A549 (cell line): ENCODE measurements at regions not wholly inside any gene's neighbourhood (a gene's known extent, or its start where the extent isn't known, plus 50 kb on each side); places are given as distances from the start of the nearest gene placed in this dataset.

Experiments
- ATAC-seq, 2 experiments: fragments of 200-7000 bp in 1 of 2; fragments of >200 bp in 1 of 2; cut with Nextera tagmentation in 1 of 2; cut with Tn5 transposase in 1 of 2; 3 replicates each; pipeline versions ENCODE4 v1.8.0 to v1.9.1; 2018 to 2020; ENCODE audit warnings: mild to moderate bottlenecking in 1 of 2, moderate library complexity in 1 of 2
- CTCF ChIA-PET: fragments of 300-600 bp; sonication (Branson Sonifier 250); formaldehyde crosslinking; extraction: SDS; loops from one replicate; lab custom pipeline; 2021; ENCODE audit warnings: antibody characterized with exemption, inconsistent platforms; lab: Yijun Ruan, JAX
- POLR2A ChIA-PET: fragments of 350-600 bp; formaldehyde crosslinking; extraction: SDS; loops from one replicate; lab custom pipeline; 2021; ENCODE audit warnings: antibody characterized with exemption, inconsistent platforms; lab: Yijun Ruan, JAX
- DNase-seq, 2 experiments: peaks; one replicate each; pipeline versions ENCODE4 v3.0.0 to v3.0.0-alpha.2; 2011 to 2016; ENCODE audit warnings: low read depth in 1 of 2, low spot score in 1 of 2
- FAIRE-seq: peaks from 2 replicates; lab custom pipeline; 2011; peaks lifted over from hg19 to GRCh38; lab: Jason Lieb, UNC
- H3K27ac ChIP-seq, 2 experiments: fragments of >200 bp; sonication (Bioruptor Twin); formaldehyde crosslinking; 3 replicates each; pipeline ENCODE4 v1.5.1; 2016 to 2017
- H3K4me1 ChIP-seq: fragments of >200 bp; sonication (Bioruptor Twin); formaldehyde crosslinking; 3 replicates; pipeline ENCODE4 v1.6.1; 2016
- H3K4me2 ChIP-seq: fragments of >200 bp; sonication (Bioruptor Twin); formaldehyde crosslinking; 3 replicates; pipeline ENCODE4 v1.6.1; 2016
- H3K4me3 ChIP-seq: fragments of >200 bp; sonication (Bioruptor Twin); formaldehyde crosslinking; 3 replicates; pipeline ENCODE4 v1.5.1; 2016
- H3K9me3 ChIP-seq: fragments of >200 bp; sonication (Bioruptor Twin); formaldehyde crosslinking; 3 replicates; pipeline ENCODE4 v1.6.1; 2016
- CBX2 ChIP-seq: fragments of 200-600 bp; sonication (generic); IDR thresholded peaks from 2 replicates; pipeline ENCODE4 v1.6.1; 2016; ENCODE audit warnings: low read depth, mild to moderate bottlenecking, borderline replicate concordance
- CBX8 ChIP-seq: fragments of 200-600 bp; sonication (generic); IDR thresholded peaks from 2 replicates; pipeline ENCODE4 v1.6.1; 2016
- CEBPB ChIP-seq, 2 experiments: fragments of >200 bp in 1 of 2; sonication (Bioruptor Twin) in 1 of 2; formaldehyde crosslinking in 1 of 2; IDR thresholded peaks; 2 replicates each; pipeline ENCODE4 v1.6.1; 2012 to 2016
- CHD2 ChIP-seq: fragments of 150-350 bp; IDR thresholded peaks from 2 replicates; pipeline ENCODE4 v1.6.1; 2014; ENCODE audit warnings: low read length; ENCODE audit not compliant: partially characterized antibody
- EHF ChIP-seq: fragments of 250-450 bp; sonication (Bioruptor Pico); IDR thresholded peaks from 2 replicates; pipeline ENCODE4 v1.5.0; 2020; ENCODE audit warnings: mild to moderate bottlenecking
- EP300 ChIP-seq, 2 experiments: fragments of >200 bp; sonication (Bioruptor Twin); formaldehyde crosslinking; IDR thresholded peaks; 2 replicates in 1 of 2; 3 replicates in 1 of 2; pipeline ENCODE4 v1.6.1; 2016 to 2017
- FOSB ChIP-seq: fragments of 250-450 bp; sonication (Bioruptor Pico); IDR thresholded peaks from 2 replicates; pipeline ENCODE4 v1.5.0; 2020; ENCODE audit warnings: mild to moderate bottlenecking, moderate library complexity
- HDAC2 ChIP-seq: fragments of 200-600 bp; sonication (generic); IDR thresholded peaks from 2 replicates; pipeline ENCODE4 v1.6.1; 2016
- HEYL ChIP-seq: fragments of 250-450 bp; sonication (Bioruptor Pico); IDR thresholded peaks from 2 replicates; pipeline ENCODE4 v1.8.0; 2021; ENCODE audit warnings: mild to moderate bottlenecking, moderate library complexity
- HOXB5 ChIP-seq: fragments of 250-450 bp; sonication (Bioruptor Pico); IDR thresholded peaks from 2 replicates; pipeline ENCODE4 v1.5.0; 2020; ENCODE audit warnings: mild to moderate bottlenecking, moderate library complexity
- JUN ChIP-seq, 2 experiments: fragments of >200 bp; sonication (Bioruptor Twin); formaldehyde crosslinking; IDR thresholded peaks; 2 replicates in 1 of 2; 3 replicates in 1 of 2; pipeline ENCODE4 v1.6.1; 2016 to 2017
- KDM1A ChIP-seq: fragments of 200-600 bp; sonication (generic); IDR thresholded peaks from 2 replicates; pipeline ENCODE4 v1.6.1; 2016; ENCODE audit warnings: low read depth, mild to moderate bottlenecking
- KDM5A ChIP-seq: fragments of 200-600 bp; sonication (generic); IDR thresholded peaks from 2 replicates; pipeline ENCODE4 v1.6.1; 2016; ENCODE audit warnings: antibody characterized with exemption, mild to moderate bottlenecking
- NFE2L2 ChIP-seq: fragments of 150-350 bp; conservative IDR thresholded peaks from 2 replicates; pipeline ENCODE4 v1.6.1; 2014; ENCODE audit warnings: low read length
- NPAS2 ChIP-seq: fragments of 250-450 bp; sonication (Bioruptor Pico); IDR thresholded peaks from 2 replicates; pipeline ENCODE4 v1.8.0; 2022; ENCODE audit warnings: mild to moderate bottlenecking, moderate library complexity, borderline replicate concordance
- NR3C1 ChIP-seq: fragments of >200 bp; sonication (Bioruptor Twin); formaldehyde crosslinking; IDR thresholded peaks from 3 replicates; pipeline ENCODE4 v1.6.1; 2017
- RCOR1 ChIP-seq: fragments of 150-350 bp; IDR thresholded peaks from 2 replicates; pipeline ENCODE4 v1.6.1; 2014; ENCODE audit warnings: antibody characterized with exemption, low read length, low read depth
- TFCP2L1 ChIP-seq: fragments of 250-450 bp; sonication (Bioruptor Pico); IDR thresholded peaks from 2 replicates; pipeline ENCODE4 v1.5.0; 2021; ENCODE audit warnings: mild to moderate bottlenecking
- ZC3H11A ChIP-seq: fragments of 450-650 bp; IDR thresholded peaks from 2 replicates; pipeline ENCODE4 v1.6.1; 2014; ENCODE audit warnings: antibody characterized with exemption, mild to moderate bottlenecking
- ZFP36 ChIP-seq: fragments of 450-650 bp; IDR thresholded peaks from 2 replicates; pipeline ENCODE4 v1.6.1; 2014; ENCODE audit warnings: borderline replicate concordance; ENCODE audit not compliant: partially characterized antibody
- ZSCAN20 ChIP-seq: fragments of 250-450 bp; sonication (Bioruptor Pico); IDR thresholded peaks from 2 replicates; pipeline ENCODE4 v1.8.0; 2022; ENCODE audit warnings: mild to moderate bottlenecking, moderate library complexity
- WGBS: methylation state at CpG from one replicate; pipeline ENCODE4 v1.1.6; 2017; ENCODE audit errors: missing lambda C conversion rate; 5-methylcytosine and 5-hydroxymethylcytosine counted together
- TF ChIP-seq, protein P1 (sequence below): IDR thresholded peaks from 2 replicates; pipeline ENCODE4 v1.6.1; 2012
- TF ChIP-seq, protein P2 (sequence below): fragments of 200-600 bp; sonication (generic); IDR thresholded peaks from 2 replicates; pipeline ENCODE4 v1.6.1; 2016; ENCODE audit warnings: antibody characterized with exemption, mild to moderate bottlenecking, moderate library complexity
- TF ChIP-seq, protein P3 (sequence below): fragments of >200 bp; sonication (Bioruptor Twin); formaldehyde crosslinking; IDR thresholded peaks from 3 replicates; pipeline ENCODE4 v1.5.1; 2016
- TF ChIP-seq, protein P4 (sequence below): IDR thresholded peaks from 2 replicates; pipeline ENCODE4 v1.6.1; 2012; ENCODE audit warnings: low read depth, borderline replicate concordance
- TF ChIP-seq, protein P5 (sequence below): fragments of 250-450 bp; sonication (Bioruptor Pico); IDR thresholded peaks from 2 replicates; pipeline ENCODE4 v1.5.0; 2021; ENCODE audit warnings: mild to moderate bottlenecking, moderate library complexity, borderline replicate concordance
- TF ChIP-seq, protein P6 (sequence below): IDR thresholded peaks from 2 replicates; pipeline ENCODE4 v1.6.1; 2012

DNA sequence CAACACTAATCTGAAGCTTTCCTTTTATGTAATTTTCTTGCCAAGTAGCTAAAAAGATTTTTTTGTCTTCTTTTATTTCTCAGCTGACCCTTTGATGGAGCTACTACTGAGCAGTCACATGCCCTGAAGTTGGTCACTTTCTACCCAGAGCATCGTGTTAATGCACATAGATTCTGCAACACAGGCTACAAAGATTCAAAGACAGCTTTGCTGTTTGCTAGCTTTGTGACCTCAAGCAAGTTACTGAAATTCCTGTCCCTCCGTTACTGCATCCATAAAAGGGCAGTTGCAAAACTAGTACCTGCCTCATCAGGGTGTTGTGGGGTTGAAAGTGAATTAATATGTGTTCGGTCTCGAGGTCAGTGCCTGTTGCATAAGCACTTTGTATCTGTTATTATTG, 179.9 kb downstream of the GAS1 start:
- no peak overlapping the region for H3K4me2 ChIP-seq
- POLR2A ChIA-PET: no interaction called here
- 10% methylated on average over 4 of the region's 4 CpGs for WGBS
- no peaks in the 10 kb centered on the region for H3K9me3 ChIP-seq
- no peak for FAIRE-seq
- no peak for DNase-seq
- TF ChIP-seq, protein P1, sequence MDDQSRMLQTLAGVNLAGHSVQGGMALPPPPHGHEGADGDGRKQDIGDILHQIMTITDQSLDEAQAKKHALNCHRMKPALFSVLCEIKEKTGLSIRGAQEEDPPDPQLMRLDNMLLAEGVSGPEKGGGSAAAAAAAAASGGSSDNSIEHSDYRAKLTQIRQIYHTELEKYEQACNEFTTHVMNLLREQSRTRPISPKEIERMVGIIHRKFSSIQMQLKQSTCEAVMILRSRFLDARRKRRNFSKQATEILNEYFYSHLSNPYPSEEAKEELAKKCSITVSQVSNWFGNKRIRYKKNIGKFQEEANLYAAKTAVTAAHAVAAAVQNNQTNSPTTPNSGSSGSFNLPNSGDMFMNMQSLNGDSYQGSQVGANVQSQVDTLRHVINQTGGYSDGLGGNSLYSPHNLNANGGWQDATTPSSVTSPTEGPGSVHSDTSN: no peak
- no peak for TF ChIP-seq JUN (IDR thresholded peaks at IDR 0.05)
- no peak for TF ChIP-seq ZSCAN20 (CRISPR knock-in tag)
- TF ChIP-seq, protein P2, sequence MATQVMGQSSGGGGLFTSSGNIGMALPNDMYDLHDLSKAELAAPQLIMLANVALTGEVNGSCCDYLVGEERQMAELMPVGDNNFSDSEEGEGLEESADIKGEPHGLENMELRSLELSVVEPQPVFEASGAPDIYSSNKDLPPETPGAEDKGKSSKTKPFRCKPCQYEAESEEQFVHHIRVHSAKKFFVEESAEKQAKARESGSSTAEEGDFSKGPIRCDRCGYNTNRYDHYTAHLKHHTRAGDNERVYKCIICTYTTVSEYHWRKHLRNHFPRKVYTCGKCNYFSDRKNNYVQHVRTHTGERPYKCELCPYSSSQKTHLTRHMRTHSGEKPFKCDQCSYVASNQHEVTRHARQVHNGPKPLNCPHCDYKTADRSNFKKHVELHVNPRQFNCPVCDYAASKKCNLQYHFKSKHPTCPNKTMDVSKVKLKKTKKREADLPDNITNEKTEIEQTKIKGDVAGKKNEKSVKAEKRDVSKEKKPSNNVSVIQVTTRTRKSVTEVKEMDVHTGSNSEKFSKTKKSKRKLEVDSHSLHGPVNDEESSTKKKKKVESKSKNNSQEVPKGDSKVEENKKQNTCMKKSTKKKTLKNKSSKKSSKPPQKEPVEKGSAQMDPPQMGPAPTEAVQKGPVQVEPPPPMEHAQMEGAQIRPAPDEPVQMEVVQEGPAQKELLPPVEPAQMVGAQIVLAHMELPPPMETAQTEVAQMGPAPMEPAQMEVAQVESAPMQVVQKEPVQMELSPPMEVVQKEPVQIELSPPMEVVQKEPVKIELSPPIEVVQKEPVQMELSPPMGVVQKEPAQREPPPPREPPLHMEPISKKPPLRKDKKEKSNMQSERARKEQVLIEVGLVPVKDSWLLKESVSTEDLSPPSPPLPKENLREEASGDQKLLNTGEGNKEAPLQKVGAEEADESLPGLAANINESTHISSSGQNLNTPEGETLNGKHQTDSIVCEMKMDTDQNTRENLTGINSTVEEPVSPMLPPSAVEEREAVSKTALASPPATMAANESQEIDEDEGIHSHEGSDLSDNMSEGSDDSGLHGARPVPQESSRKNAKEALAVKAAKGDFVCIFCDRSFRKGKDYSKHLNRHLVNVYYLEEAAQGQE: no peak
- no peak for TF ChIP-seq HEYL (CRISPR knock-in tag)
- no peak for TF ChIP-seq HDAC2
- no peak for TF ChIP-seq NFE2L2
- no peak for TF ChIP-seq CEBPB (IDR thresholded peaks at IDR 0.05)
- no peak for TF ChIP-seq TFCP2L1
- no peak for TF ChIP-seq NPAS2 (CRISPR knock-in tag)
- no peak for TF ChIP-seq EP300 (IDR thresholded peaks at IDR 0.05)
- TF ChIP-seq CBX8: no peak
- TF ChIP-seq EHF (CRISPR knock-in tag): no peak
- TF ChIP-seq KDM5A: no peak
- TF ChIP-seq, protein P3, sequence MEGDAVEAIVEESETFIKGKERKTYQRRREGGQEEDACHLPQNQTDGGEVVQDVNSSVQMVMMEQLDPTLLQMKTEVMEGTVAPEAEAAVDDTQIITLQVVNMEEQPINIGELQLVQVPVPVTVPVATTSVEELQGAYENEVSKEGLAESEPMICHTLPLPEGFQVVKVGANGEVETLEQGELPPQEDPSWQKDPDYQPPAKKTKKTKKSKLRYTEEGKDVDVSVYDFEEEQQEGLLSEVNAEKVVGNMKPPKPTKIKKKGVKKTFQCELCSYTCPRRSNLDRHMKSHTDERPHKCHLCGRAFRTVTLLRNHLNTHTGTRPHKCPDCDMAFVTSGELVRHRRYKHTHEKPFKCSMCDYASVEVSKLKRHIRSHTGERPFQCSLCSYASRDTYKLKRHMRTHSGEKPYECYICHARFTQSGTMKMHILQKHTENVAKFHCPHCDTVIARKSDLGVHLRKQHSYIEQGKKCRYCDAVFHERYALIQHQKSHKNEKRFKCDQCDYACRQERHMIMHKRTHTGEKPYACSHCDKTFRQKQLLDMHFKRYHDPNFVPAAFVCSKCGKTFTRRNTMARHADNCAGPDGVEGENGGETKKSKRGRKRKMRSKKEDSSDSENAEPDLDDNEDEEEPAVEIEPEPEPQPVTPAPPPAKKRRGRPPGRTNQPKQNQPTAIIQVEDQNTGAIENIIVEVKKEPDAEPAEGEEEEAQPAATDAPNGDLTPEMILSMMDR: no peak
- TF ChIP-seq CBX2: no peak
- TF ChIP-seq ZC3H11A: no peak
- no peak for TF ChIP-seq RCOR1
- no peak for TF ChIP-seq HOXB5 (CRISPR knock-in tag)
- TF ChIP-seq FOSB: no peak
- ATAC-seq: no peak
- no peak overlapping the region for H3K27ac ChIP-seq
- H3K4me1 ChIP-seq: no peaks in the 10 kb centered on the region
- H3K4me3 ChIP-seq: no peak overlapping the region
- CTCF ChIA-PET: no interaction called here

DNA sequence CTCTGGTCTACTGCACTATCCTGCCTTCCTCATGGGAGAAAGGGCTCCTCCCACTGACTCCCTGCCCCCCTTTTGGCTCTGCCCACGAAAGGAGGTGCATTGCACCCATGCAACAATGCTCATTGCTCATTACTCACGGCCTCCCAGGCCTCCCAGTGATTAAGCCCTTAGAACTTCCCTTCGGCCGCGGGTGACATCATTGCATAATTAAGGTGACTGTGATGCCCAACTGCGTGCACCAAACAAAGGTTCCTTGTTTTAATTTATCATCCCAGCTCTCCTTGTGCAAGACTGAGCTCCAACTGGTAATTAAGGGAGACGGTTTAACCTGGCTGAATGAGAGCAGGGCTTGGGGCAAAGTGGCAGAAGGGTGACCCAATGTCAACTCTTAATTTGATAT, 180.4 kb downstream of the GAS1 start:
- no peak overlapping the region for H3K4me2 ChIP-seq
- no peak overlapping the region for H3K4me3 ChIP-seq
- no peak for DNase-seq
- ChIA-PET CTCF (no interaction called here), POLR2A (no interaction called here)
- no peaks in the 10 kb centered on the region for H3K4me1 ChIP-seq
- no peak overlapping the region for H3K27ac ChIP-seq
- FAIRE-seq: no peak
- no peak for ATAC-seq
- TF ChIP-seq EP300 (IDR thresholded peaks at IDR 0.05): no peak
- no peak for TF ChIP-seq RCOR1
- TF ChIP-seq, protein P4, sequence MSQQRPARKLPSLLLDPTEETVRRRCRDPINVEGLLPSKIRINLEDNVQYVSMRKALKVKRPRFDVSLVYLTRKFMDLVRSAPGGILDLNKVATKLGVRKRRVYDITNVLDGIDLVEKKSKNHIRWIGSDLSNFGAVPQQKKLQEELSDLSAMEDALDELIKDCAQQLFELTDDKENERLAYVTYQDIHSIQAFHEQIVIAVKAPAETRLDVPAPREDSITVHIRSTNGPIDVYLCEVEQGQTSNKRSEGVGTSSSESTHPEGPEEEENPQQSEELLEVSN: no peak
- TF ChIP-seq, protein P5, sequence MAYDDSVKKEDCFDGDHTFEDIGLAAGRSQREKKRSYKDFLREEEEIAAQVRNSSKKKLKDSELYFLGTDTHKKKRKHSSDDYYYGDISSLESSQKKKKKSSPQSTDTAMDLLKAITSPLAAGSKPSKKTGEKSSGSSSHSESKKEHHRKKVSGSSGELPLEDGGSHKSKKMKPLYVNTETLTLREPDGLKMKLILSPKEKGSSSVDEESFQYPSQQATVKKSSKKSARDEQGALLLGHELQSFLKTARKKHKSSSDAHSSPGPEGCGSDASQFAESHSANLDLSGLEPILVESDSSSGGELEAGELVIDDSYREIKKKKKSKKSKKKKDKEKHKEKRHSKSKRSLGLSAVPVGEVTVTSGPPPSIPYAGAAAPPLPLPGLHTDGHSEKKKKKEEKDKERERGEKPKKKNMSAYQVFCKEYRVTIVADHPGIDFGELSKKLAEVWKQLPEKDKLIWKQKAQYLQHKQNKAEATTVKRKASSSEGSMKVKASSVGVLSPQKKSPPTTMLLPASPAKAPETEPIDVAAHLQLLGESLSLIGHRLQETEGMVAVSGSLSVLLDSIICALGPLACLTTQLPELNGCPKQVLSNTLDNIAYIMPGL (CRISPR knock-in tag): no peak
- no peak for TF ChIP-seq HDAC2
- no peak for TF ChIP-seq ZFP36
- TF ChIP-seq KDM1A: no peak
- TF ChIP-seq, protein P6, sequence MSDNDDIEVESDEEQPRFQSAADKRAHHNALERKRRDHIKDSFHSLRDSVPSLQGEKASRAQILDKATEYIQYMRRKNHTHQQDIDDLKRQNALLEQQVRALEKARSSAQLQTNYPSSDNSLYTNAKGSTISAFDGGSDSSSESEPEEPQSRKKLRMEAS: no peak
- TF ChIP-seq NFE2L2: no peak
- TF ChIP-seq NR3C1: no peak
- TF ChIP-seq CHD2: no peak
- no peak for TF ChIP-seq FOSB
- H3K9me3 ChIP-seq: no peaks in the 10 kb centered on the region
- 0% methylated on average over 7 of the region's 7 CpGs for WGBS
